ENCODE measurements at regions not wholly inside any gene's neighbourhood (a gene's known extent, or its start where the extent isn't known, plus 50 kb on each side); places are given as distances from the start of the nearest gene placed in this dataset.

DNA sequence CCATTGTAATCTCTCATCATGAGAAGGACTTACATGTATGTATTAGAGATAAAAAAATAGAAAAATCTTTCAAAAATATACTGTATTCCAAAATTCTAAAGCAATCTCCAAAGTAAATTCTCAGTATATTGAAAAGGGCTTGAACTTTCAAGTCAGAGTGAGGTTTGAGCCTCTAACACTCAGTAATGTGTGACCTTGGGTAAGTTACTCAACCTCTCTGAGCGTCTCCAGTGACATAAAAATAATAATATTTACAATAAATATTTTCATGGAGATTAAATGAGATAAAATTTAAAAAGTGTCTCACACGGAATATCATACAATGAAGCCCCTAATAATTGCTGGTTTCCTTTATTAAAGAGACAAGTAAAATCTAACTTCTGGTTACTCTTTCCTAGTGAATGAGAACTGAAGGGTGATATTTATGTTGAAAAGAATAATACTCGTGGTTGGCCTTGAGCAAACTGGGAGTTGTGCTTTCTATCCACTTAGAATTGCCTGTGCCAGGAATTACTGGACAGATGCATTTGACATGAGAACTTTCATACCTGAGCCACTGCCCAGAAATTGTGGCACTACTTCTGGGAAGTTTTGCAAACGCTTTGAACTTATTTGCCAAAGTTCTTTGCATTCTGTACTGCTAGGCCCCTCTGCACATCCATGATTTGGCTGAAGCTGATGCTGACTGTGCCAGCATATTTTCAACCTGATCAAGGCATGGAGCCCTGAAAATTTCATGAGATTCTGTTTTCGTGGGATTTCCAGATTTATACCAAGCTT lies 933.7 kb downstream of the GALC start:
- CTCF ChIA-PET: no interaction called here
- TF ChIP-seq, protein P1, sequence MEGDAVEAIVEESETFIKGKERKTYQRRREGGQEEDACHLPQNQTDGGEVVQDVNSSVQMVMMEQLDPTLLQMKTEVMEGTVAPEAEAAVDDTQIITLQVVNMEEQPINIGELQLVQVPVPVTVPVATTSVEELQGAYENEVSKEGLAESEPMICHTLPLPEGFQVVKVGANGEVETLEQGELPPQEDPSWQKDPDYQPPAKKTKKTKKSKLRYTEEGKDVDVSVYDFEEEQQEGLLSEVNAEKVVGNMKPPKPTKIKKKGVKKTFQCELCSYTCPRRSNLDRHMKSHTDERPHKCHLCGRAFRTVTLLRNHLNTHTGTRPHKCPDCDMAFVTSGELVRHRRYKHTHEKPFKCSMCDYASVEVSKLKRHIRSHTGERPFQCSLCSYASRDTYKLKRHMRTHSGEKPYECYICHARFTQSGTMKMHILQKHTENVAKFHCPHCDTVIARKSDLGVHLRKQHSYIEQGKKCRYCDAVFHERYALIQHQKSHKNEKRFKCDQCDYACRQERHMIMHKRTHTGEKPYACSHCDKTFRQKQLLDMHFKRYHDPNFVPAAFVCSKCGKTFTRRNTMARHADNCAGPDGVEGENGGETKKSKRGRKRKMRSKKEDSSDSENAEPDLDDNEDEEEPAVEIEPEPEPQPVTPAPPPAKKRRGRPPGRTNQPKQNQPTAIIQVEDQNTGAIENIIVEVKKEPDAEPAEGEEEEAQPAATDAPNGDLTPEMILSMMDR (IDR thresholded peaks at IDR 0.05; ENCODE audit: unreplicated experiment): no peak
- intact Hi-C loops (cut with micrococcal nuclease; ENCODE audit: unreplicated experiment): no loop called here
- no TSS peak for BruUV-seq (replicated peaks)
- no peaks in the 10 kb centered on the region for H3K9me3 Mint-ChIP-seq (ENCODE audit: low read depth, unreplicated experiment)
- H3K27ac Mint-ChIP-seq (ENCODE audit: unreplicated experiment): no peak overlapping the region
- H3K27me3 Mint-ChIP-seq (ENCODE audit: unreplicated experiment): no peaks in the 10 kb centered on the region
- no peak for DNase-seq
- H3K4me3 Mint-ChIP-seq (ENCODE audit: low read depth, unreplicated experiment): no peak overlapping the region
- H3K4me1 Mint-ChIP-seq (ENCODE audit: low read depth, unreplicated experiment): no peaks in the 10 kb centered on the region
- no peaks in the 10 kb centered on the region for H3K36me3 Mint-ChIP-seq (ENCODE audit: insufficient read depth, unreplicated experiment)

GRCh38 chr14:87055007-87055406 lies 938.0 kb downstream of the GALC start:
- DNase-seq: no peak
- Mint-ChIP-seq H3K27ac (ENCODE audit: unreplicated experiment) (no peak overlapping the region), H3K27me3 (ENCODE audit: unreplicated experiment) (no peaks in the 10 kb centered on the region), H3K4me1 (ENCODE audit: low read depth, unreplicated experiment) (no peaks in the 10 kb centered on the region), H3K9me3 (ENCODE audit: low read depth, unreplicated experiment) (no peaks in the 10 kb centered on the region), H3K4me3 (ENCODE audit: low read depth, unreplicated experiment) (no peak overlapping the region), H3K36me3 (ENCODE audit: insufficient read depth, unreplicated experiment) (no peaks in the 10 kb centered on the region)
- CTCF ChIA-PET: no interaction called here
- intact Hi-C loops (cut with micrococcal nuclease; ENCODE audit: unreplicated experiment): no loop called here
- TF ChIP-seq, protein P1 (IDR thresholded peaks at IDR 0.05; ENCODE audit: unreplicated experiment): no peak
- BruUV-seq (replicated peaks): no TSS peak

GRCh38 chr14:87052646-87053225 lies 940.2 kb downstream of the GALC start:
- intact Hi-C loops (cut with micrococcal nuclease; ENCODE audit: unreplicated experiment): no loop called here
- BruUV-seq (replicated peaks): no TSS peak
- CTCF ChIA-PET: no interaction called here
- no peak overlapping the region for H3K4me3 Mint-ChIP-seq (ENCODE audit: low read depth, unreplicated experiment)
- H3K4me1 Mint-ChIP-seq (ENCODE audit: low read depth, unreplicated experiment): no peaks in the 10 kb centered on the region
- no peaks in the 10 kb centered on the region for H3K27me3 Mint-ChIP-seq (ENCODE audit: unreplicated experiment)
- no peaks in the 10 kb centered on the region for H3K9me3 Mint-ChIP-seq (ENCODE audit: low read depth, unreplicated experiment)
- no peak for DNase-seq
- no peaks in the 10 kb centered on the region for H3K36me3 Mint-ChIP-seq (ENCODE audit: insufficient read depth, unreplicated experiment)
- TF ChIP-seq, protein P1 (IDR thresholded peaks at IDR 0.05; ENCODE audit: unreplicated experiment): no peak
- H3K27ac Mint-ChIP-seq (ENCODE audit: unreplicated experiment): no peak overlapping the region

DNA sequence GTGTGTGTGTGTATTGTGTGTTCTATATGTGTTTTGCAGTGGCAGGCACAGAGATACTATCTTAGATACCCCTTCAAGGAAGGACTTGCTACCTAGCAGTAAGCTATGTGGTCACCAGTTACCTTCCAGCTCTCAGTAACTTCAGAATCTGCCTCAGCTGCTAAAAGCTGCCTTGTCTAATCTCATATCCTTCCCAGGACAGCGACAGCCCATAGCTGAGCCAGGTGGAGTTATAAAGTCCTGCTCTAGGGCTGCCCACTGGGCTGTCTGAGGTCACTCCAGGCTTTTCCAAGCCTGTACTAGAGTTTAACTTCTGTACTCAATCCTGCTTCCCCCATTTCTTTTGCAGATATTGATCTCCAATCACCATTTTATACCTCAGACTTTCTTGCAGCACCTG lies 942.6 kb downstream of the GALC start:
- no TSS peak for BruUV-seq (replicated peaks)
- CTCF ChIA-PET: interaction anchor here (0.7 kb wide), 1 partner anchor 356 kb away, joined by 5 read pairs; no protein-coding TSS in a partner anchor
- no peaks in the 10 kb centered on the region for H3K9me3 Mint-ChIP-seq (ENCODE audit: low read depth, unreplicated experiment)
- no peak overlapping the region for H3K4me3 Mint-ChIP-seq (ENCODE audit: low read depth, unreplicated experiment)
- H3K4me1 Mint-ChIP-seq (ENCODE audit: low read depth, unreplicated experiment): no peaks in the 10 kb centered on the region
- no peaks in the 10 kb centered on the region for H3K36me3 Mint-ChIP-seq (ENCODE audit: insufficient read depth, unreplicated experiment)
- intact Hi-C loops (cut with micrococcal nuclease; ENCODE audit: unreplicated experiment): no loop called here
- no peak for DNase-seq
- H3K27ac Mint-ChIP-seq (ENCODE audit: unreplicated experiment): no peak overlapping the region
- TF ChIP-seq, protein P1 (IDR thresholded peaks at IDR 0.05; ENCODE audit: unreplicated experiment): no peak
- H3K27me3 Mint-ChIP-seq (ENCODE audit: unreplicated experiment): no peaks in the 10 kb centered on the region

Data from Calu3 (cell line).